ENCODE measurements at regions not wholly inside any gene's neighbourhood (a gene's known extent, or its start where the extent isn't known, plus 50 kb on each side); places are given as distances from the start of the nearest gene placed in this dataset.

DNA sequence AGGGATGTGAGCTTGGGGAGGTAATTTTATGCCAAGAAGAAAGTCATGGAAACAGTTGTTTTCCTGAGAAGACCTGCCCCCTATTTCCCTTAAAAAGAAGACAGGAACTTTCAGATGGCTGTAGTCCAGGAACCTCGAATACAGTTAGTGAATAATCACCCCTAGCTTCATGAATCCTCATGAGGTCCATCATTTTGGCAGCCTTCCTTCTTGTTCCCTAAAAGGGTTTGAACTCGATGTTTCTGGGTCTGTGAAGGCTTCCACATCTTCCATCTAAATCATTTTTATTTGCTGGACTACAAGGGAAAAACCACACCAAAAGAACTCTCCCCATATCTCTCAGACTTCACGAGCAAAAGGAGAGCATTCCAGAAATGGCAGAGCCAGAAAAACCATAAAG is 290.8 kb downstream of the SLC4A3 start:
- TF ChIP-seq, protein P1, sequence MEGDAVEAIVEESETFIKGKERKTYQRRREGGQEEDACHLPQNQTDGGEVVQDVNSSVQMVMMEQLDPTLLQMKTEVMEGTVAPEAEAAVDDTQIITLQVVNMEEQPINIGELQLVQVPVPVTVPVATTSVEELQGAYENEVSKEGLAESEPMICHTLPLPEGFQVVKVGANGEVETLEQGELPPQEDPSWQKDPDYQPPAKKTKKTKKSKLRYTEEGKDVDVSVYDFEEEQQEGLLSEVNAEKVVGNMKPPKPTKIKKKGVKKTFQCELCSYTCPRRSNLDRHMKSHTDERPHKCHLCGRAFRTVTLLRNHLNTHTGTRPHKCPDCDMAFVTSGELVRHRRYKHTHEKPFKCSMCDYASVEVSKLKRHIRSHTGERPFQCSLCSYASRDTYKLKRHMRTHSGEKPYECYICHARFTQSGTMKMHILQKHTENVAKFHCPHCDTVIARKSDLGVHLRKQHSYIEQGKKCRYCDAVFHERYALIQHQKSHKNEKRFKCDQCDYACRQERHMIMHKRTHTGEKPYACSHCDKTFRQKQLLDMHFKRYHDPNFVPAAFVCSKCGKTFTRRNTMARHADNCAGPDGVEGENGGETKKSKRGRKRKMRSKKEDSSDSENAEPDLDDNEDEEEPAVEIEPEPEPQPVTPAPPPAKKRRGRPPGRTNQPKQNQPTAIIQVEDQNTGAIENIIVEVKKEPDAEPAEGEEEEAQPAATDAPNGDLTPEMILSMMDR (tag by site-specific recombination; IDR thresholded peaks at IDR 0.05): no peak
- TF ChIP-seq, protein P2, sequence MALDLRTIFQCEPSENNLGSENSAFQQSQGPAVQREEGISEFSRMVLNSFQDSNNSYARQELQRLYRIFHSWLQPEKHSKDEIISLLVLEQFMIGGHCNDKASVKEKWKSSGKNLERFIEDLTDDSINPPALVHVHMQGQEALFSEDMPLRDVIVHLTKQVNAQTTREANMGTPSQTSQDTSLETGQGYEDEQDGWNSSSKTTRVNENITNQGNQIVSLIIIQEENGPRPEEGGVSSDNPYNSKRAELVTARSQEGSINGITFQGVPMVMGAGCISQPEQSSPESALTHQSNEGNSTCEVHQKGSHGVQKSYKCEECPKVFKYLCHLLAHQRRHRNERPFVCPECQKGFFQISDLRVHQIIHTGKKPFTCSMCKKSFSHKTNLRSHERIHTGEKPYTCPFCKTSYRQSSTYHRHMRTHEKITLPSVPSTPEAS (tag by site-specific recombination; IDR thresholded peaks at IDR 0.05): no peak
- TF ChIP-seq ZFP41 (tag by site-specific recombination; IDR thresholded peaks at IDR 0.05; ENCODE audit: borderline replicate concordance) (no peak), ZNF184 (tag by site-specific recombination; IDR thresholded peaks at IDR 0.05) (no peak), ZBTB48 (tag by site-specific recombination; IDR thresholded peaks at IDR 0.05) (no peak), ZNF302 (tag by site-specific recombination; IDR thresholded peaks at IDR 0.05; ENCODE audit: low read depth) (no peak), TRIM28 (IDR thresholded peaks at IDR 0.05; ENCODE audit: borderline replicate concordance, low read length) (no peak), ZNF555 (tag by site-specific recombination; conservative IDR thresholded peaks at IDR 0.05) (no peak), ZNF16 (tag by site-specific recombination; IDR thresholded peaks at IDR 0.05; ENCODE audit: low read depth) (no peak), ZNF747 (tag by site-specific recombination; IDR thresholded peaks at IDR 0.05) (no peak)
- TF ChIP-seq, protein P3, sequence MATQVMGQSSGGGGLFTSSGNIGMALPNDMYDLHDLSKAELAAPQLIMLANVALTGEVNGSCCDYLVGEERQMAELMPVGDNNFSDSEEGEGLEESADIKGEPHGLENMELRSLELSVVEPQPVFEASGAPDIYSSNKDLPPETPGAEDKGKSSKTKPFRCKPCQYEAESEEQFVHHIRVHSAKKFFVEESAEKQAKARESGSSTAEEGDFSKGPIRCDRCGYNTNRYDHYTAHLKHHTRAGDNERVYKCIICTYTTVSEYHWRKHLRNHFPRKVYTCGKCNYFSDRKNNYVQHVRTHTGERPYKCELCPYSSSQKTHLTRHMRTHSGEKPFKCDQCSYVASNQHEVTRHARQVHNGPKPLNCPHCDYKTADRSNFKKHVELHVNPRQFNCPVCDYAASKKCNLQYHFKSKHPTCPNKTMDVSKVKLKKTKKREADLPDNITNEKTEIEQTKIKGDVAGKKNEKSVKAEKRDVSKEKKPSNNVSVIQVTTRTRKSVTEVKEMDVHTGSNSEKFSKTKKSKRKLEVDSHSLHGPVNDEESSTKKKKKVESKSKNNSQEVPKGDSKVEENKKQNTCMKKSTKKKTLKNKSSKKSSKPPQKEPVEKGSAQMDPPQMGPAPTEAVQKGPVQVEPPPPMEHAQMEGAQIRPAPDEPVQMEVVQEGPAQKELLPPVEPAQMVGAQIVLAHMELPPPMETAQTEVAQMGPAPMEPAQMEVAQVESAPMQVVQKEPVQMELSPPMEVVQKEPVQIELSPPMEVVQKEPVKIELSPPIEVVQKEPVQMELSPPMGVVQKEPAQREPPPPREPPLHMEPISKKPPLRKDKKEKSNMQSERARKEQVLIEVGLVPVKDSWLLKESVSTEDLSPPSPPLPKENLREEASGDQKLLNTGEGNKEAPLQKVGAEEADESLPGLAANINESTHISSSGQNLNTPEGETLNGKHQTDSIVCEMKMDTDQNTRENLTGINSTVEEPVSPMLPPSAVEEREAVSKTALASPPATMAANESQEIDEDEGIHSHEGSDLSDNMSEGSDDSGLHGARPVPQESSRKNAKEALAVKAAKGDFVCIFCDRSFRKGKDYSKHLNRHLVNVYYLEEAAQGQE (tag by site-specific recombination; IDR thresholded peaks at IDR 0.05): no peak
